ENCODE measurements at regions not wholly inside any gene's neighbourhood (a gene's known extent, or its start where the extent isn't known, plus 50 kb on each side); places are given as distances from the start of the nearest gene placed in this dataset.

- H3K27me3 ChIP-seq: peaks cover 0 to 2% (median 0%) of the 10 kb centered on the region in 4 donors
- DNase-seq (ENCODE audit: extremely low spot score): no peak
- no peak overlapping the region for H3K4me3 ChIP-seq
- intact Hi-C loops (cut with DNase I): no loop called here
- H3K36me3 ChIP-seq: no peaks in the 10 kb centered on the region
- H3K4me1 ChIP-seq: no peaks in the 10 kb centered on the region
- WGBS: 79% methylated on average over 10 of the region's 10 CpGs
- H3K27ac ChIP-seq (replicated peaks in 1 of 4): no peak overlapping the region
- peaks cover 0 to 3% (median 0%) of the 10 kb centered on the region in 4 donors for H3K9me3 ChIP-seq
- TF ChIP-seq POLR2A (IDR thresholded peaks at IDR 0.05; ENCODE audit: low read depth) (no peak), EP300 (IDR thresholded peaks at IDR 0.05) (no peak), POLR2AphosphoS5 (IDR thresholded peaks at IDR 0.05) (no peak), CTCF (IDR thresholded peaks at IDR 0.05) (no peak)
Measured at GRCh38 chr16:80167657-80168390, 373.0 kb upstream of the DYNLRB2 start.

GRCh38 chr16:80166082-80166481, 374.7 kb upstream of the DYNLRB2 start:
- DNase-seq (ENCODE audit: extremely low spot score): no peak
- intact Hi-C loops (cut with DNase I): no loop called here
- 96% methylated on average over 3 of the region's 3 CpGs for WGBS
- Histone ChIP-seq H3K4me3 (no peak overlapping the region), H3K27me3 (peaks cover 0 to 2% (median 0%) of the 10 kb centered on the region in 4 donors), H3K27ac (replicated peaks in 1 of 4) (no peak overlapping the region), H3K9me3 (peaks cover 0 to 3% (median 0%) of the 10 kb centered on the region in 4 donors), H3K4me1 (no peaks in the 10 kb centered on the region), H3K36me3 (no peaks in the 10 kb centered on the region)
- TF ChIP-seq CTCF (IDR thresholded peaks at IDR 0.05) (no peak), POLR2AphosphoS5 (IDR thresholded peaks at IDR 0.05) (no peak), EP300 (IDR thresholded peaks at IDR 0.05) (no peak), POLR2A (IDR thresholded peaks at IDR 0.05; ENCODE audit: low read depth) (no peak)

- H3K4me1 ChIP-seq: no peaks in the 10 kb centered on the region
- no peak for DNase-seq (ENCODE audit: extremely low spot score)
- no peak for TF ChIP-seq POLR2AphosphoS5 (IDR thresholded peaks at IDR 0.05)
- TF ChIP-seq POLR2A (IDR thresholded peaks at IDR 0.05; ENCODE audit: low read depth): no peak
- no peak for TF ChIP-seq CTCF (IDR thresholded peaks at IDR 0.05)
- TF ChIP-seq EP300 (IDR thresholded peaks at IDR 0.05): no peak
- H3K27ac ChIP-seq (replicated peaks in 1 of 4): no peak overlapping the region
- intact Hi-C loops (cut with DNase I): no loop called here
- H3K36me3 ChIP-seq: no peaks in the 10 kb centered on the region
- 85% methylated on average over 5 of the region's 5 CpGs for WGBS
- H3K27me3 ChIP-seq: peaks cover 0 to 2% (median 0%) of the 10 kb centered on the region in 4 donors
- no peak overlapping the region for H3K4me3 ChIP-seq
- H3K9me3 ChIP-seq: peaks cover 0 to 3% (median 0%) of the 10 kb centered on the region in 4 donors
Measured at GRCh38 chr16:80164966-80165550, 375.7 kb upstream of the DYNLRB2 start.

- WGBS: 89% methylated on average over 4 of the region's 4 CpGs
Measured at GRCh38 chr16:80163339-80163738, 377.5 kb upstream of the DYNLRB2 start.

More at GRCh38 chr16:80163339-80163738, 377.5 kb upstream of the DYNLRB2 start:
- Histone ChIP-seq H3K4me3 (no peak overlapping the region), H3K27me3 (no peaks in the 10 kb centered on the region), H3K9me3 (peaks cover 0 to 3% (median 0%) of the 10 kb centered on the region in 4 donors), H3K36me3 (no peaks in the 10 kb centered on the region), H3K27ac (replicated peaks in 1 of 4) (no peak overlapping the region), H3K4me1 (no peaks in the 10 kb centered on the region)
- DNase-seq (ENCODE audit: extremely low spot score): no peak
- TF ChIP-seq CTCF (IDR thresholded peaks at IDR 0.05) (no peak), EP300 (IDR thresholded peaks at IDR 0.05) (no peak), POLR2A (IDR thresholded peaks at IDR 0.05; ENCODE audit: low read depth) (no peak), POLR2AphosphoS5 (IDR thresholded peaks at IDR 0.05) (no peak)
- intact Hi-C loops (cut with DNase I): no loop called here

Data from esophagus muscularis mucosa (tissue), 4 donors.